Stimulated activated naive B cell treated with anti-CD40 and anti-IgM and Interleukin-4, amounts not matched to agents 10 μg/mL and 1 μg/mL and 100 μg/mL, for 72 hours (primary cell): ENCODE measurements at regions not wholly inside any gene's neighbourhood (a gene's known extent, or its start where the extent isn't known, plus 50 kb on each side); places are given as distances from the start of the nearest gene placed in this dataset.

ENCODE experiments used
- ATAC-seq, 2 donors: fragments of 150-1000 bp; cut with Tn5 transposase; replicated peaks; 2 replicates each; pipeline ENCODE4 v1.10.0; 2021; ENCODE audit warnings: moderate library complexity in 1 of 2
- DNase-seq: peaks from one replicate; pipeline ENCODE4 v3.0.0; 2021
- H3K27ac Mint-ChIP-seq: one replicate; pipeline ENCODE4 v1.8.0; 2022; ENCODE audit warnings: mild to moderate bottlenecking, mixed read lengths
- H3K27me3 Mint-ChIP-seq, 2 donors: one replicate each; pipeline ENCODE4 v1.8.0; 2022; ENCODE audit warnings: mixed read lengths in 2 of 2
- H3K36me3 Mint-ChIP-seq, 2 donors: one replicate each; pipeline ENCODE4 v1.8.0; 2022; ENCODE audit warnings: mixed read lengths in 2 of 2, mild to moderate bottlenecking in 1 of 2
- H3K4me1 Mint-ChIP-seq, 2 donors: one replicate each; pipeline ENCODE4 v1.8.0; 2022; ENCODE audit warnings: mixed read lengths in 2 of 2, mild to moderate bottlenecking in 1 of 2
- H3K4me3 Mint-ChIP-seq, 2 donors: one replicate each; pipeline ENCODE4 v1.8.0; 2022; ENCODE audit warnings: mild to moderate bottlenecking in 2 of 2, mixed read lengths in 2 of 2, moderate library complexity in 1 of 2
- H3K9me3 Mint-ChIP-seq, 2 donors: one replicate each; pipeline ENCODE4 v1.8.0; 2022; ENCODE audit warnings: mixed read lengths in 2 of 2, mild to moderate bottlenecking in 1 of 2

DNA sequence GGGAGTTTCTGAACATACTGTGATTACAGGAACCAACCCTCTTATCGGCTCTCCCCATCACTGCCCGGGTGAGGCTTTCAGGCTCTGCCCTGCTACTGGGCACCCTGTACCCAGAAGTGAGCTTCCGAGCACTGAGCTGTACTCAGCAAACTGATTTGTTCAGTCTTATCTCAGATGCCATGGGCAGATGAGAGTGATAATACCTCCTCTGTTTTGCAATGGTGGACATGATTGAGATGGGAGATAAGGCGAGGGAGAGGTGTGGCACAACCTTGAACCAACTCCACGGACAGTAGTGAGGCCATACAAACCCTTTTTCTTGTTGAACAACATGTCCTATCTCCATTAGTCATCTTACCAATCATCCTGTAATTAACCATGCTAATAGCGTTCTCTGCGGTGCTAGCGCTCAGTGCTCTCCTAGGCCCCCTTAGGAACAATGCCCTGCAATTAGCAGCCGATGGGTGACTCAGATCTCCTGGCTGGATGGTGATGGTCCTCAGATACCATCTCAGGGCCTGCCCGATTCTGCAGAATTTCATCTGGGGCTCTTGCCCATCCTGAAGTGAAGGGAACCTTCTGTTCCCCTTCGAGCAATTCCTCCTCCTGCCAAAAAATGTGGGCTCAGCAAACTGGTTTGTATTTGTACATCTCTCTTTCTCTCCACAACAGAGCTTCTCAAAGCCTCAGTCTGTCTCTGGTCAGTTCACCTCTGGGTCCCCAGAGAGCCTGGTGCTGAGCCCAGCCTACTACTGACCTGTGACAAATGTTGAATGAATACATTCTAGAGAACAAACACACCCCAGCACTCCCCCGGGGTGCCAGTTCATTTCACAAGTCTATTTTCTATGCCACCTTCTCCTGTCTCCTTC, 139.3 kb upstream of the IRX3 start:
- no peak for DNase-seq
- peaks cover 26 to 38% of the 10 kb centered on the region in 2 donors for H3K27me3 Mint-ChIP-seq
- peaks cover 4 to 11% of the 10 kb centered on the region in 2 donors for H3K9me3 Mint-ChIP-seq
- no peak overlapping the region for H3K27ac Mint-ChIP-seq
- H3K4me3 Mint-ChIP-seq, result no peak overlapping the region
- H3K36me3 Mint-ChIP-seq, result no peaks in the 10 kb centered on the region
- no peak for ATAC-seq
- H3K4me1 Mint-ChIP-seq, result no peaks in the 10 kb centered on the region

DNA sequence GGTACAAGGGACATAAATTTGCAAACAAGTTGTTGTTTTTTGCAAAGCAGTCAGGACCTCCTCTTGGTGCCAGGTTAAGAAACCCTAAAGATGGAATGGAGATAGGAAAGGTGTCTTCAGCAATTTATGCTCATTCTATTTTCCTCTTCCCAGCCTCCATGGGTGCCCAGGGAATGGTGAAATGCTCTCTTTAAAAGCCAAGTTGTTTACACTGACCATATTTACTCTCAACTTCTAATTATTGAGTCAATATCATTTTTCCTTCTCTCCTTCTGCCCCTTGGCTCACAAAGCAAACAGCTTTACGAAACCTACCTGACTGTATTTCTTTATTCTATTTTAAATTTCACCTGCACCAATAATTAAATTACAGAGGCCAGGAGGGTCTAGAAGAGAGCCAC, 138.5 kb upstream of the IRX3 start:
- no peak overlapping the region for H3K4me3 Mint-ChIP-seq
- H3K27me3 Mint-ChIP-seq, result peaks cover 21 to 30% of the 10 kb centered on the region in 2 donors
- H3K4me1 Mint-ChIP-seq, result no peaks in the 10 kb centered on the region
- H3K36me3 Mint-ChIP-seq, result no peaks in the 10 kb centered on the region
- DNase-seq, result no peak
- H3K27ac Mint-ChIP-seq, result no peak overlapping the region
- ATAC-seq, result no peak
- H3K9me3 Mint-ChIP-seq, result peaks cover 4 to 9% of the 10 kb centered on the region in 2 donors

DNA sequence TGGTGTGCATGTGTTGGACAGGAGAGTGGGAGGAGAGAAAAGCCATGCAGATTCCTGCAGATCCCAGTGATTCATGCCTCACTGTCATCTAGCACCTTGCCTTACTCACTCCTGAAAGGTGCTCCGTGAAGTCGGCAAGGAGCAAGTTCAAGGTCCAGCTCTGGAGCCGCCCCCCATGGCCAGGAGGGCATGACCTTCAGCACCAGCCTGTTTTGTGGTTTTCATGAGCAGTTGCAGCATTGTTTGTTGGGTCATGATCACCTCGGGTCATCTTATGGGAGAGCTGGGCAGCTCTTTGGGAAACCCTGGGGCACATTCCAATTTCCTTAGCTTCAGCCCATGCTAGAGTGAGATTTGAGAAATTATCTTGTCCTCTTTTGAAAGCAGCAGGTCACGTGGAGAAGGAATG, 137.5 kb upstream of the IRX3 start:
- H3K4me1 Mint-ChIP-seq, result no peaks in the 10 kb centered on the region

DNA sequence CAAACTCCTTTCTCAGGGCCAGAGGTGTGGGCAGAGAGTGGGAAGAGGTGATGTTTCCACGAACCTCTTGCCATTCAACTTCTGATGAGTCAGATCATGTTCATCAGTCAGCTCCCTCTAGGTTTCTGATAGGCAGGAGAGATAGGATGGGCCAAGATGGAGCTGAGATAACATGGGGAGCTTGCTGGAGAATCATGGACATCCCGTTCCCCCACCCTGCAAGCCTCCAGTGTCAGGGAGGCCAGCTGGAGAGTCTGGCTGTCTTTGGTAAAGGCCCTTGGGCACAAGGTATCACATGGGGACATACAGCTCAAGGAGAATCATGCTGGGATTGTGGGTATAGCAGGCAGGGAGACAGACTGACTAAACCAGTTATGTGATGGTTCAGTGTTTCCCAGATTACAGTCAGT, 136.0 kb upstream of the IRX3 start:
- no peak overlapping the region for H3K27ac Mint-ChIP-seq
- no peaks in the 10 kb centered on the region for H3K4me1 Mint-ChIP-seq
- ATAC-seq (no peak), DNase-seq (no peak)
- peaks cover 11 to 21% of the 10 kb centered on the region in 2 donors for H3K27me3 Mint-ChIP-seq
- no peak overlapping the region for H3K4me3 Mint-ChIP-seq
- H3K36me3 Mint-ChIP-seq, result no peaks in the 10 kb centered on the region
- H3K9me3 Mint-ChIP-seq, result peaks cover 0 to 1% of the 10 kb centered on the region in 2 donors

More for the DNA sequence above, 137.5 kb upstream of the IRX3 start:
- DNase-seq (no peak), ATAC-seq (no peak)
- Mint-ChIP-seq H3K27me3 (peaks cover 16 to 26% of the 10 kb centered on the region in 2 donors), H3K9me3 (peaks cover 1 to 4% of the 10 kb centered on the region in 2 donors), H3K4me3 (no peak overlapping the region), H3K36me3 (no peaks in the 10 kb centered on the region), H3K27ac (no peak overlapping the region)

DNA sequence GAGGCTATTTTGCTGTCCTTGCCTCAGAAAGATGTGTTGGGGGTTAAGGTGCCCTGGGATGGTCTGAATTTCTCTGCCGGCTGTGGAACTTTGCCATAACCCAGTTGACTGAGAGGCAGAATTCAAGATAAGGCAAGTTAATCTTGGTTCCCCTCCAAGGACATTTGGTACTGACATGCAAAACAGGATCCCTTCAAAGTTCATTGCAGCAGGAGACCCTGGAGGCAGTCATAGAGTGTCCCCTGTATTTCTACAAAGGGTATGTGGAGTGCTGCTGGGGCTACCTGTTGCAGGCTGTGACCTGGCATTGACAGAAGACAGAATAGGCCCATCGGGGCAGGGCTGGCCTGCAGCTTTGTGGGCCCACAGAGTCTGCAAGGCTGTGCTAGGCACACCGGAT, 135.6 kb upstream of the IRX3 start:
- DNase-seq (no peak), ATAC-seq (no peak)
- Mint-ChIP-seq H3K36me3 (no peaks in the 10 kb centered on the region), H3K4me3 (no peak overlapping the region), H3K9me3 (peaks cover 0 to 1% of the 10 kb centered on the region in 2 donors), H3K27me3 (peaks cover 10 to 20% of the 10 kb centered on the region in 2 donors), H3K4me1 (no peaks in the 10 kb centered on the region), H3K27ac (no peak overlapping the region)

DNA sequence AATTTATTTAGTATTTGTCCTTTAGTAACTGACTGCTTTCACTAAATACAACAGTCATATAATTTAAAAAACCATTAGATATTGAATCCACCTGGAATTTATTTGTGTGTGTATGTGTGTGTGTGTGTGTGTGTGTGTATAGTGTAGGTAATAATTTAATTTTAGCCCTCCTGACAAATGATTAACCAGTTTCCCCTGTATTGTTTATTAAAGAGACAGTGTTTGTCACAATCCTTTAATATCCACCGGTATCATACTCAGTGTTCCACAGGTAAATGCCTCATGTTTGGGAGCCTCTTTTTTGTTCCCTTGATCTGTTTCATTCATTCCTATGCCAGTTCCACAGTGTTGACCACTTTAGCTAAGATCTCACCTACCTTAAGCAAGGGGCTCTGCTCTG, 134.6 kb upstream of the IRX3 start:
- Mint-ChIP-seq H3K27ac (no peak overlapping the region), H3K4me3 (no peak overlapping the region), H3K4me1 (no peaks in the 10 kb centered on the region), H3K27me3 (peaks cover 3 to 10% of the 10 kb centered on the region in 2 donors), H3K36me3 (no peaks in the 10 kb centered on the region), H3K9me3 (peaks cover 0 to 1% of the 10 kb centered on the region in 2 donors)
- no peak for ATAC-seq
- no peak for DNase-seq

DNA sequence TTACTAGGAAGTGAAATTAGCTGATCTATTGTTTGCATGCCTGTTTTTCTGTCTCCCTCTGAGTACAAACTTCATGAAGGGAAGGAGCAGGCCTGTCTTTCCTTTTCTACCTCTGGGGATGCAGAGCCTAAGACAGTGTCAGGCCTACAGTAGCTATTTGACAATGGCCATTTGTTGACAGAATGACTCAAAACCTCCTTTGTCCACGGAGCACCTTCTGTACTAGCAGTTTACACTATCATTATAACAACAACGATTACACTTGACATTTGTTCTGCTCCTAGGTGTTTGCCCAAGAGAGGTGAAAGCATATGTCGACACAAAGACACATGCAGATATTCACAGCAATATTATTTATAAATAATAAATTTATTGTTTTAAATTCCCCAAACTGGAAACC, 132.3 kb upstream of the IRX3 start:
- Mint-ChIP-seq H3K27ac (no peak overlapping the region), H3K4me1 (no peaks in the 10 kb centered on the region), H3K27me3 (peaks cover 3 to 9% of the 10 kb centered on the region in 2 donors), H3K9me3 (peaks cover 0 to 7% of the 10 kb centered on the region in 2 donors), H3K36me3 (no peaks in the 10 kb centered on the region), H3K4me3 (no peak overlapping the region)
- DNase-seq, result no peak
- ATAC-seq, result no peak

DNA sequence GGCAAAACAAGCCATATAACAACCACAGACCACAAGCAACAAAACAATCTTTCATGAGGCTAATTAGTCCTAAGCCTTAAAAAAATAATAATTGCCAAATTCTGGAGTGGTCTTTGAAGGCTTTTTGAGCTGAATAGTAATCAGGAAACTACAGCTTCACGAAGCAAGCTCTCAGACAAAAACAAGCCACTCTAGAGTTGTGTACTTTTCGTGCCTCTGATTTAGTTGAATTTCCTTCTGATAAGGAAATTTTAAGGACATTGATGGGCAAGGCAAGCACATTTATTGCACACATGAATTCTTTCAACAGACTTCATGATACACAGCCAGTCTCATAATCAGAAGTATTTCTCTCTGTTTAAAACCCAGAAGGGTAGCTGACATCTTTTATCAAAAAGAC, 130.8 kb upstream of the IRX3 start:
- H3K27me3 Mint-ChIP-seq, result peaks cover 1 to 9% of the 10 kb centered on the region in 2 donors
- H3K4me1 Mint-ChIP-seq, result no peaks in the 10 kb centered on the region
- DNase-seq (no peak), ATAC-seq (no peak)
- peaks cover 0 to 7% of the 10 kb centered on the region in 2 donors for H3K9me3 Mint-ChIP-seq
- no peaks in the 10 kb centered on the region for H3K36me3 Mint-ChIP-seq
- no peak overlapping the region for H3K27ac Mint-ChIP-seq
- H3K4me3 Mint-ChIP-seq, result no peak overlapping the region

DNA sequence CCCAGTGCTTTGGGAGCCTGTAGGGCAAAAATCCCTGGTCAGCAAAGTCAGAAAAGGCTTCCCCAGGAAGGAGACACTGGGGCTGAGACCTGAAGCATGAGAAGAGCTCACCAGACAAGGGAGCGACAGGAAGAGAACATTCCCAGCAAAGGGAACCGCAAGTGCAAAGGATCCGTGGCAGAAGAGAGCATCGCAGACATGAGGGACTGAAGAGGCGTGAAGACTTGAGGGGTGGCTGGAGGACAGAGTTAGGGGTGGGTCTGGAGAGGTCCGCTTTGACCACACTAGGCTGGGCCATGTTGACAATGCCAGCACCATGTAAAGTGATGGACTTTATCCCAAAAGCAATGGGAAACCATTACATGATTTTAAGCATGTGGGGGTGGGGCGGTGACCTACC, 128.1 kb upstream of the IRX3 start:
- ATAC-seq (no peak), DNase-seq (no peak)
- H3K36me3 Mint-ChIP-seq, result no peaks in the 10 kb centered on the region
- H3K9me3 Mint-ChIP-seq, result peaks cover 0 to 7% of the 10 kb centered on the region in 2 donors
- no peak overlapping the region for H3K4me3 Mint-ChIP-seq
- H3K4me1 Mint-ChIP-seq, result no peaks in the 10 kb centered on the region
- H3K27me3 Mint-ChIP-seq, result peaks cover 3 to 17% of the 10 kb centered on the region in 2 donors
- H3K27ac Mint-ChIP-seq, result no peak overlapping the region

DNA sequence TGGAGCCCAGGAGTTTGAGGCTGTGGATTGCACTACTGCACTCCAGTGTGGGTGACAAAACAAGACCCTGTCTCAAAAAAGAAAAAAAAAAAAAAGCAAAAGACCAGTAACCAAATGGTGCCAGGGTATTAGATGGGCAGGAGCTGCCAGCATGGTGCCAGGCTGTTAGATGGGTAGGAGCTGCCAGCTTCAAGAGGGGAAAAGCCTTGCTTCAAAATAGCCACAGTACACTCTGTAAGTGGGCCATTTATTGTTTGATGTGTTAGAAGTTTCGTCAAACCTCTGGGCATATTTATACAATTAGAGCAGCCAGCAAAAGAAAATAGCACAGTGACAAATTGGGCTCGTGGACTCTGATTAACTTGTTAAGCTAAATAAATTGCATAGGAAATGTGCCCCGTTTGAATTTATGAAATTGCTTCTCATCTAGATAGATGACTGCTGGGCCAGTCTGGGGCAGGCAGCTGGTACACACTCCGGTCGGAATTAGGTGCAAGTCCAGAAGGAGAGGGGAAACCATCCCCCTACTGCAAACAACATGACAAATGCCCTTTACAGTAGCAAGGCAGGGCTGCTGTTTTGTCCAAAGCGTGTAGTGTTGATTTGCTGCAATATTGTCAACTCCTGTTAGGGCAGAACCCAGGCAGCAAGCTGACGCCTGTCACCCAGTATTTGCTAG, 126.3 kb upstream of the IRX3 start:
- no peak overlapping the region for H3K4me3 Mint-ChIP-seq
- no peak for ATAC-seq
- DNase-seq, result no peak
- peaks cover 0 to 7% of the 10 kb centered on the region in 2 donors for H3K9me3 Mint-ChIP-seq
- H3K36me3 Mint-ChIP-seq, result no peaks in the 10 kb centered on the region
- H3K27ac Mint-ChIP-seq, result no peak overlapping the region
- H3K4me1 Mint-ChIP-seq, result no peaks in the 10 kb centered on the region
- H3K27me3 Mint-ChIP-seq, result peaks cover 5 to 17% of the 10 kb centered on the region in 2 donors

DNA sequence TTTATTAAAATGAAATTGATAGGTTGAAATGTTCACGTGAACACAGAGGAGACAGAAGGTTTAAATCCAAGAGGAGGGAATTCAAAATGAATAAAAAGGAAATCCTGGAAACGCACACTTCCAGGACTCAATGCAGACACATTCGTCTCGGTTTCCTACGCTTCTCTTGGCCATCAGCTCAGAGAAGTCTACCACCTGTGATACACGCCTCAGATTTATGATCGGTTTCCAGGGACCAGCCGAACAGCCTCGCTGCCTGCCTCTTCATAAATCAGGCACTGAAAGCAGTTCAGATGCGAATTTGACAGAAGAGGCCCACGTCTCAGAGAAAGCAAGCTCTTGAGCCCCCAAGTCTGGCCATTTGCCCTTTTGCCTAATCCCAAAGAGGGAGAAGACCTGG, 125.5 kb upstream of the IRX3 start:
- H3K27me3 Mint-ChIP-seq, result peaks cover 5 to 17% of the 10 kb centered on the region in 2 donors
- H3K9me3 Mint-ChIP-seq, result peaks cover 0 to 7% of the 10 kb centered on the region in 2 donors
- H3K4me3 Mint-ChIP-seq, result no peak overlapping the region
- no peak for ATAC-seq
- no peaks in the 10 kb centered on the region for H3K36me3 Mint-ChIP-seq
- DNase-seq, result no peak
- H3K4me1 Mint-ChIP-seq, result no peaks in the 10 kb centered on the region
- H3K27ac Mint-ChIP-seq, result no peak overlapping the region

DNA sequence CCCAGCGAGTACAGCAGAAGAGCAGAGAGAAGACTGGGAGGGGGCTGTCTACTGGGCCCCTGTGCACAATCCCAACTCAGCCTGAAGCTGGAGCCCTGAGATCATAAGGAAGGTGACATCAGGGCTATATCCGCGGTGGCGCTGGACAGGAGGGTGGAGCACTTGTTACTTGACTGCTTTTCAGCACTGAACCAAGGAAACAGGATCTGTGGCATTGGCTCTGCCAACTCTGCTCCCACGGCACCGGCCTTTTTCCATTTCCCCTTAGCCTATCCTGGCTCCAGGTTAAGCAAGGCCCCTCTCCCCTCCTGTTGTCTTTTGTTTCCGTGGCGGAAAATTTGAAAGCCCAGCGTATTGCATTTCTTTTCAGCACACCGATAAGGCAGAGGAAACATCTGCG, 125.0 kb upstream of the IRX3 start:
- peaks cover 0 to 7% of the 10 kb centered on the region in 2 donors for H3K9me3 Mint-ChIP-seq
- peaks cover 5 to 17% of the 10 kb centered on the region in 2 donors for H3K27me3 Mint-ChIP-seq
- H3K4me1 Mint-ChIP-seq, result no peaks in the 10 kb centered on the region
- H3K27ac Mint-ChIP-seq, result no peak overlapping the region
- no peak overlapping the region for H3K4me3 Mint-ChIP-seq
- H3K36me3 Mint-ChIP-seq, result no peaks in the 10 kb centered on the region
- ATAC-seq, result no peak
- DNase-seq, result no peak

DNA sequence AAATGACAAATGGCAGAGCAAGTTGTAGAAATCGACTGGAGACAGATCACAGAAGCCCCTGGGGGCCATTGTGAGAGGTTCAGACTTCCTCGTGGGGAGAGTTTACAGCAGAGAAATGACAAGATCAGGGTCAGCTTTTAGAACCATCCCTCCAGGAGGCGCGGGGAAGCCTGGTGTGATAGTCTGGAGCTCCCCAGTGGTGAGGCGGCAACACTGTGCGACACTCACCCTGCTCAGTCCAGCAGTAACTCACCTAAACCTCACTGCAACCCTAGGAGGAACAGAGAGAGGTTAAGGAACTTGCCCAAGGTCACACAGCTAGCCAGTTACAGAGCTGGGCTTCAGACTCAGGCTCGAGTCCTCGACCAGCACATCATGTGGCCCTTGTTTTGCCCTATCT, 123.4 kb upstream of the IRX3 start:
- Mint-ChIP-seq H3K27me3 (peaks cover 5 to 17% of the 10 kb centered on the region in 2 donors), H3K27ac (no peak overlapping the region), H3K4me3 (no peak overlapping the region), H3K4me1 (no peaks in the 10 kb centered on the region), H3K36me3 (no peaks in the 10 kb centered on the region), H3K9me3 (peaks cover 0 to 4% of the 10 kb centered on the region in 2 donors)
- ATAC-seq, result no peak
- no peak for DNase-seq

DNA sequence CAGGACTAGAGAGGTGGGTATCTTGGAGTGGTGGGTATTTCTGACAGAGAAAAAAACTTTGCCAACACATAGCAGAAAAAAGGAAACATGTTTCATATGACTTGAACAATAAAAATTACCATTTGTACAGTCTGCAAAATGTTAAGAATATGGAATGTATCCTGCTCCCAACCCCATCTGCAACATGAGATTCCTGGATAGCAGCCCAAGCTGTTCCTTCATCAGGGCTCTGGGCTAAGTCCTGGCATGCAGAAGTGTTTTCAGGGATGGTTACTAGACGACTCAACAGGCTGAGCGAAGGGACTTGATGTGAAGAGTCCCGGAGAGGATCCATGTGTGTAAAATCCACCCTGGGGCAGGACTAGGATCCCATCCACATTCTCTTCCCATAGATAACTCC, 121.0 kb upstream of the IRX3 start:
- DNase-seq, result no peak

DNA sequence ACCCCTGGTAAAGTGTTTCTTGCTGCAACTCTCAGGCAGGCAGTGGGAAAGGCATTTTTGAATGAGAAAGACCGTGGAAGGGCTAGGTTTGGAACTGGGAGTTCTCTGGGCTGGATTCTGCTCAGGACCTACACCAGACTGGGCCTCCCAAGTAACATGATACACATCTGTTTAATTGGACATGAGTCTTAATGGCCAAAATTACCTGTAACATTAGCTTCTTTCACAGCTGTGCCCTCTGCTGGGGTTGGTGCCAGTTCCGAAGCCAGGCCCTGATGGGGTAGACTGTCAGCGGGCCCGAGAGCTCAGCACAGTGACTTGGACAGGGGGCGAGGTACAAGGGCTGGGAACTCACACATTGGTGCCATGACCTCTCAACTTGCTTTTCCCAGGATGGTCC, 118.9 kb upstream of the IRX3 start:
- peaks cover 0 to 5% of the 10 kb centered on the region in 2 donors for H3K27me3 Mint-ChIP-seq
- DNase-seq (no peak), ATAC-seq (no peak)
- H3K4me3 Mint-ChIP-seq, result no peak overlapping the region
- H3K36me3 Mint-ChIP-seq, result no peaks in the 10 kb centered on the region
- no peaks in the 10 kb centered on the region for H3K4me1 Mint-ChIP-seq
- H3K9me3 Mint-ChIP-seq, result peaks cover 0 to 2% of the 10 kb centered on the region in 2 donors
- H3K27ac Mint-ChIP-seq, result no peak overlapping the region

More for the DNA sequence above, 121.0 kb upstream of the IRX3 start:
- ATAC-seq, result no peak
- Mint-ChIP-seq H3K27me3 (peaks cover 5 to 9% of the 10 kb centered on the region in 2 donors), H3K9me3 (peaks cover 0 to 2% of the 10 kb centered on the region in 2 donors), H3K36me3 (no peaks in the 10 kb centered on the region), H3K27ac (no peak overlapping the region), H3K4me3 (no peak overlapping the region), H3K4me1 (no peaks in the 10 kb centered on the region)
